HG02571 (cell line): ENCODE measurements at regions not wholly inside any gene's neighbourhood (a gene's known extent, or its start where the extent isn't known, plus 50 kb on each side); places are given as distances from the start of the nearest gene placed in this dataset.

Source experiments
- ATAC-seq: cut with Tn5 transposase; IDR thresholded peaks from one replicate; pipeline ENCODE4 v1.9.1; 2021; ENCODE audit warnings: mild to moderate bottlenecking, moderate library complexity; ENCODE audit not compliant: unreplicated experiment

DNA sequence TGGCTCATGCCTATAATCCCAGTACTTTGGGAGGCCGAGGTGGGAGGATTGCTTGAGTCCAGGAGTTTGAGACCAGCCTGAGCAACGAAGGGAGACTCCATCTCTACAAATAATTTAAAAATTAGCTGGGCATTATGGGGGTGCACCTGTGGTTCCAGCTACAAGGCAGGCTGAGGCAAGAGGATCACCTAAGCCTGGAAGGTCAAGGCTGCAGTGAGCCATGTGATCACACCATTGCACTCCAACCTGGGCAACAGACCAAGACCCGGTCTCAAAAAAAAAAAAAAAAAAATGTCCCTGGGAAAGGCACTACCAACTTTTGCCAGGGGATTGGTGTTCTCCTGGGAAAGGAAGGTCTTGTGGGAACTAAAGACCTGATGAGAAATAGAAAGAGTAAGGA is 134.2 kb upstream of the AUTS2 start:
- ATAC-seq, result no peak

DNA sequence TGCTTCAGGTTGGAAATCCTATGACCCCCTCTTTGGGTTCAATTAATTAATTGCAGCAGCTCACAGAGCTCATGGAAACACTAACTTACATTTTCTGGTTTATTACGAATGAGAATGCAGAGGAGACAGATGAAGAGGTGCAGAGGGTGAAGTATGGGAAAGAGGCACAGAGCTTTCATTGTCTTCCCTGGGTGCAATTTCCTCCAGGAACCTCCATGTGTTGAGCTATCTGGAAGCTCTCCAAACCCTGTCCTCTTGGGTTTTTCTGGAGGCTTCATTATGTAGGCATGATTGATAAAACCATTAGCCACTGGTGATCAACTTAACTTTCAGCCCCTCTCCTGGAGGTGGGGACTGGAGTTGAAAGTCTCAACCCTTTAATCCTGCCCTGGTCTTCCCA is 133.0 kb upstream of the AUTS2 start:
- no peak for ATAC-seq

DNA sequence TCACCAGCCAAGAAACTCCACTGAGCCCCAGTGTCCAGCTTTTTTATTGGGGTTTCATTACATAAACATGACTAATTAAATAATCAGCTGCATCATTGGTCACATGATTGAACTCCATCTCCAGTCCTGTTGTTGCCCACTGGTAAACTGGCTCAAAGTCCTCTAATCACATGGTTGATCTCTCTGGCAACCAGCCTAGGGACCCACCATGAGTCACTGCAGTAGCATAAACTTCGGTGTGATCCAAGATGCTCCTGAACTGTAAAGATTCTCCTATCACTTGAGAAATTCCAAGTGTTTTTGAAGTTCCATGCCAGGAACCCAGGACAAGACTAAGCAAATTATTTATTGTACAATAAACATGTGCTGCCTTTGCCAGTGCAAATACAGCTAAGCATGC is 130.4 kb upstream of the AUTS2 start:
- no peak for ATAC-seq

GRCh38 chr7:69476416-69476815 is 121.9 kb upstream of the AUTS2 start:
- no peak for ATAC-seq

- no peak for ATAC-seq
Measured at GRCh38 chr7:69482676-69483075, 115.6 kb upstream of the AUTS2 start.

- ATAC-seq, result no peak
Measured at GRCh38 chr7:69489533-69489932, 108.7 kb upstream of the AUTS2 start.

DNA sequence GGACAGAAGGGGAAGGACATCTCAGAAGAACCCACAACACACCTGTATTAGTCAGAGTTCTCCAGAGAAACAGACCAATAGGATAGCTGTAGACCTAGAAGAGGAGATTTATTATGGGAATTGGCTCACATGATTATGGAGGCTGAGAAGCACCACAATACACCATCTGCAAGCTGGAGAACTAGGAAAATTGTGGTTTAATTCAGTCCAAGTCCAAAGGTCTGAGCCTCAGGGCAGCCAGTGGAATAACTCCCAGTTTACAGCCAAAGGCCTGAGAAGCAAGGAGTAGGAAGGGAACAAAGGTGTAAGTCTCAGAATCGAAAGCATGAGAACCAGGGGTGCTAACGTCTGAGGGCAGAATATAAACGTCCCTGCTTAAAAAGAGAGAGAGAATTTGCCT is 99.6 kb upstream of the AUTS2 start:
- ATAC-seq, result no peak

GRCh38 chr7:69502358-69502757 is 95.9 kb upstream of the AUTS2 start:
- no peak for ATAC-seq

DNA sequence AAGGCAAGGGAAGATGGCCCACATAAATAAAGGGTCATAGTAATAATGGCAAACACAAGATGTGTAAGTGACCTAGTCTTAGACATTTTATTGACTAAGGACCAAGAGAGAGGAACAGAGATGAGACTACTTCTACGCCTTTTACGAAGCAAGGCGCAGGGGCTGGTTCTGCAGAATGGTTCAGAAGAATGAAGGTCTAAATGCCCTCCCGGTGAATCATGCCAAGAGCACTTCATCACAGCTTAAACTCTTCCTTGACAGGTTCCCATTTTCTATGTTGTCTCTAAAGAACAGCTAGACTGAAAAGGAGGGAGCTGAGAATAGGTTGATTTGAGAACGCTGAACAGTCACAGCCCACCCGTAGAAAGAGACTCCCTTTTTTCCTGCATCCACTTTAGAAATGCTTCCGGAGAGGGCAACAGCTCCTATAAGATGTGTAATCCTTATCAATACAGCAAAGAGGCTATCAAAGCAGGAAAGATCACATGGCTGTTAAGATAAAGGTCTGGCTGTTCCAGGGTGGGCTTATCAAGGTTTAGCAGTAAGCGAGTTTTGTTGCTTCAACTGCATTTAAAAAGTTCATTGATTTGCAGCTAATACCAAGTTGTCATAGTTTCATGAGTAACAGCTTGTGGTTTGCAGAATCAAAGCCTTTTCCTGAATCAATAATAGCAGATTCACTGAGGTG is 93.4 kb upstream of the AUTS2 start:
- ATAC-seq, result no peak

- no peak for ATAC-seq
Measured at GRCh38 chr7:69508736-69509135, 89.5 kb upstream of the AUTS2 start.

- ATAC-seq, result no peak
Measured at GRCh38 chr7:69510114-69510513, 88.2 kb upstream of the AUTS2 start.

- ATAC-seq, result no peak
Measured at GRCh38 chr7:69515495-69516212, 82.6 kb upstream of the AUTS2 start.

GRCh38 chr7:69516238-69516820 is 81.9 kb upstream of the AUTS2 start:
- ATAC-seq, result no peak

DNA sequence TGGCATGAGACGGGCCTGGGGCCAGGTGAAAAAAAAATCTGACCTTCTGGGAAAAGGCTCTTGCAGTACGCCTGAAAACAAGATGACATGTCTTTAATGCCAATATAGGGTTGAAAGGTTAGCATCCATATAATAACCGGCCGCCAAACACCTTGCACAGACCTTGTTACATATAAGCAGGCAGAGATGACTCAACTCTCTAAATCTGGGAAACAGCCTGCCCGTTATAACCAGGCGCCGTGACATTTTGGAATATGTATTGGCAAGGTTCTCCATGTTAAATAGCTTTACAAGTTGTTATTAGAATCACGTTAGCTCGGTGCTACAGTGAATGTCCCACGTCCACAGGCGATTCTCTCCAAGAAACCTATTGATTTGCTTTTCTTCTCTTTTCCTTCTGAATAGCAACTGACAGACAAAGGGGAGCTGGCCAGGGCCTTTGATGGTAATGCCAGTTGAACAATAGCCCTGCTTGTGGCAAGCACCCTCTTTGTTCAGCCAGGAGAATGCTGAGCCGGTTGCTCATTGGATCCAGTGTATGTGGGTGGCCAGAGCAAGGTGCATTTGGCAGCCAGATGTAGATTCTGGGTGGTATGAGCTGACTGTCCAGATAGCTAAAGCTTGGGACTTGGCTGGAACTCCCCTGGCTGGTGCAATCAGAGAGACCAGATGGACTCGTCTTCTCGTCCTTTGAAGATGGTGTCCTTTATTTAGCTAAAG is 80.1 kb upstream of the AUTS2 start:
- ATAC-seq, result no peak

DNA sequence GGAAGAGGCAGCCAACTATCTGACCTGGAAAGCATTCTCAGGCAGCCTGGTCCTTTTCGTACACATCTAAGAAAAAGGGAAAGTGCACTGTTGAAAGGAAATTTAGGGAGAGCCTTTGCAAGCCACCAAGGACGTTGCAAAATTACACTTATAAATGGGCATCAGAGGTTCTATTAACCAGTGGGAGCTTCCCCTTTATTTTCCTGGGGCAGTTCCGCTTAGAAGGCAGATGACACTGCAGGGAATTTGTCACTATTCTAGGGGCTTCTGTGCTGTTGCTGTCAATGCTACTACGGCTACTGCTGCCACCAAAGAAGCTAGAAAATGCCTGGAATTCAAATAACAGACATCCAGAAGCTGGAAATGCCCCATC is 79.6 kb upstream of the AUTS2 start:
- no peak for ATAC-seq

DNA sequence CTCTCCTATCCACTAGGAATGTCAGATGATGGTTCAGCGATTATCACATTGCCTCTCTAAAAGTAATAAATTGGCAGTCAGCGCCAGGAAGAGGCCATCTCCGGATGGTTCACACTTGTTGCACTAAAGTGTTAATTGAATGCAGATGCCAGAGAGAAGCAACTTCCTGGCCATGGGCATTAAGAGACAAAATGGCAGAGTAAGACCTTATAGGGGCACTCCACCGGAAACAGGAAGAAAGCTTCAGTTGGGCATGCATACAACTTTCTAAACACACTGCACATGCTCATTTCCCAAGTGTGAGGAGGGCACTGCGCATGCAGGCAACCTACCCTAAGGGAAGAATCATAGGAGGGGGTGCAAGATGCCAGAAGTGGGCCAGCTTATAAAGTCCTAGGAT is 71.7 kb upstream of the AUTS2 start:
- no peak for ATAC-seq

- no peak for ATAC-seq
Measured at GRCh38 chr7:69527706-69528105, 70.6 kb upstream of the AUTS2 start.

DNA sequence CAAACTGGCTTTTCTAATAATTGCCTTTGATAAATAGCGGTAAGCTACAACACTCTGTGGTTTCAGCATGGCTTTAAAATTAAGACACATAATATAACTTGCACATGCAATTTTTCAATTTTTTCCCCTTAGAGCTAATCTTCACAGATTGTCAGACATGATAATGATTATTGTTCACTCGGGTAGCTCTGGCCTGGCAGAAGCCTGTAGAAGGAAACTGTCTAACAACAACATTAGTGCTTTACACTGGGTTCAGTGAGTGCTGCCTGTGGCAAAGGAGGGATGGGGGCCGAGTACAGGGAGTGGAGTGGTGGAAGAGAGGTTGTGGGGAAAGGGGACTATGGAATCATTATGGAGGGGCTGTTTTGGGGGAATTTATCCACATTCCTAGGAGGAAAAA is 67.2 kb upstream of the AUTS2 start:
- no peak for ATAC-seq

DNA sequence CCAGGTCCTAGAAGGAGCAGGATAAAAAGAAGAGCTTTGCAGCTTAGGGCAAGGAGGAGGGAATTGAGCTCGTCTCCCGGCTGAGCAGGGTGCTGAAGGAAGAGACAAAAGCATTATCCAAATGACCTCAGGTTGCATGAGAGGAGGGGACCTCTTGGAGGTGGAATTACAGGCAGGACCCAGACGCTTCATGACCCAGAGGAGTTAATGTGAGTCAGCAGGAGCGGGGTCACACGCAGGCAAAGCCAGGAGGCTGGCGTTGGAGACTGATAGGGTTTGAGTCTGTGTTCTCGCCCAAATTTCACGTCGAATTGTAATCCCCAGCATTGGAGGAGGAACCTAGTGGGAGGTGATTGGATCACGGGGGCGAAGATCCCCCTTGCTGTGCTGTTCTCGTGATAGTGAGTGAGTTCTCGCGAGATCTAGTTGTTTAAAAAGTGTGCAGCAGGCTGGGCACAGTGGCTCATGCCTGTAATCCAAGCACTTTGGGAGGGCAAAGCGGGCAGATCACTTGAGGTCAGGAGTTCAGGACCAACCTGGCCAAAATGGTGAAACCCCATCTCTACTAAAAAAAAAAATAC is 63.7 kb upstream of the AUTS2 start:
- no peak for ATAC-seq

- ATAC-seq, result no peak
Measured at GRCh38 chr7:69537691-69538090, 60.6 kb upstream of the AUTS2 start.

DNA sequence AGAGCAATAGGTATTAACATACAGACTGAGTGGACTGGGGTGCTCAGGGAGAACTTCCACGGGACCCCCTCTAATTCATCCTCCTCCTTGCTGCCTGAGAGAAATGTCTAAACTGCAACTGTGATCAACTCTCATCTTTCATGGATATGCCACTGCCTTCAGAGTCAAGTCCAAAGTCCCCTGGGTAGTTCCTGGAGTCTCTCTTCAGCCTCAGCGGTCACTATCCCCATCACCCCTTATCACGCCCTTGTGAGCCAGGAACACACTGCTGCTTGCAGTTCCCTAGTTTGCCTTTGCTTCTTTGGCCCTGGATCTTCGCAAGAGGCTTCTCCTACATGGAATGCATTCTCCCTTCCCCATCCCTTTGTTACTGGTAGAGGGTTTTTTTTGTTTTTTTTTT is 58.7 kb upstream of the AUTS2 start:
- no peak for ATAC-seq
